Parathyroid adenoma (tissue), 2 donors: ENCODE measurements at regions not wholly inside any gene's neighbourhood (a gene's known extent, or its start where the extent isn't known, plus 50 kb on each side); places are given as distances from the start of the nearest gene placed in this dataset.

Experiments used
- H2AFZ ChIP-seq: fragments of 300-600 bp; sonication (generic); one replicate; pipeline ENCODE4 v1.7.0; 2017; ENCODE audit warnings: antibody characterized with exemption, mild to moderate bottlenecking
- H3K27ac ChIP-seq: fragments of 300-600 bp; sonication (generic); one replicate; pipeline ENCODE4 v1.7.0; 2017
- H3K27me3 ChIP-seq: fragments of 300-600 bp; sonication (generic); one replicate; pipeline ENCODE4 v1.7.0; 2017; ENCODE audit warnings: low read length; ENCODE audit not compliant: control insufficient read depth, insufficient read depth
- H3K36me3 ChIP-seq: fragments of 300-600 bp; sonication (generic); one replicate; pipeline ENCODE4 v1.7.0; 2017; ENCODE audit warnings: low read length; ENCODE audit not compliant: control insufficient read depth, insufficient read depth
- H3K4me1 ChIP-seq: fragments of 300-600 bp; sonication (generic); one replicate; pipeline ENCODE4 v1.7.0; 2017; ENCODE audit warnings: control low read depth
- H3K4me2 ChIP-seq: fragments of 300-600 bp; sonication (generic); one replicate; pipeline ENCODE4 v1.7.0; 2017; ENCODE audit warnings: low read length
- H3K4me3 ChIP-seq: fragments of 300-600 bp; sonication (generic); one replicate; pipeline ENCODE4 v1.7.0; 2017; ENCODE audit warnings: low read depth, low read length
- H3K79me2 ChIP-seq: fragments of 300-600 bp; sonication (generic); one replicate; pipeline ENCODE4 v1.7.0; 2017; ENCODE audit warnings: control low read depth
- H3K9ac ChIP-seq: fragments of 300-600 bp; sonication (generic); one replicate; pipeline ENCODE4 v1.7.0; 2017; ENCODE audit warnings: mild to moderate bottlenecking
- H3K9me3 ChIP-seq: fragments of 300-600 bp; sonication (generic); one replicate; pipeline ENCODE4 v1.7.0; 2017; ENCODE audit warnings: low read length; ENCODE audit not compliant: control insufficient read depth
- TF ChIP-seq, protein P1 (sequence below): fragments of 300-600 bp; sonication (generic); IDR thresholded peaks from one replicate; pipeline ENCODE4 v1.7.0; 2017; ENCODE audit warnings: antibody characterized with exemption, mild to moderate bottlenecking
- donor health status: primary hyperparathyroidism.

- TF ChIP-seq, protein P1, sequence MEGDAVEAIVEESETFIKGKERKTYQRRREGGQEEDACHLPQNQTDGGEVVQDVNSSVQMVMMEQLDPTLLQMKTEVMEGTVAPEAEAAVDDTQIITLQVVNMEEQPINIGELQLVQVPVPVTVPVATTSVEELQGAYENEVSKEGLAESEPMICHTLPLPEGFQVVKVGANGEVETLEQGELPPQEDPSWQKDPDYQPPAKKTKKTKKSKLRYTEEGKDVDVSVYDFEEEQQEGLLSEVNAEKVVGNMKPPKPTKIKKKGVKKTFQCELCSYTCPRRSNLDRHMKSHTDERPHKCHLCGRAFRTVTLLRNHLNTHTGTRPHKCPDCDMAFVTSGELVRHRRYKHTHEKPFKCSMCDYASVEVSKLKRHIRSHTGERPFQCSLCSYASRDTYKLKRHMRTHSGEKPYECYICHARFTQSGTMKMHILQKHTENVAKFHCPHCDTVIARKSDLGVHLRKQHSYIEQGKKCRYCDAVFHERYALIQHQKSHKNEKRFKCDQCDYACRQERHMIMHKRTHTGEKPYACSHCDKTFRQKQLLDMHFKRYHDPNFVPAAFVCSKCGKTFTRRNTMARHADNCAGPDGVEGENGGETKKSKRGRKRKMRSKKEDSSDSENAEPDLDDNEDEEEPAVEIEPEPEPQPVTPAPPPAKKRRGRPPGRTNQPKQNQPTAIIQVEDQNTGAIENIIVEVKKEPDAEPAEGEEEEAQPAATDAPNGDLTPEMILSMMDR: no peak
Observed at GRCh38 chr7:12939694-12940093, 252.3 kb downstream of the ARL4A start.

GRCh38 chr7:12941512-12941911, 254.1 kb downstream of the ARL4A start:
- Histone ChIP-seq H3K79me2 (no peaks in the 10 kb centered on the region), H3K4me2 (no peak overlapping the region), H3K9me3 (no peaks in the 10 kb centered on the region), H3K9ac (no peak overlapping the region), H3K4me3 (no peak overlapping the region), H3K4me1 (no peaks in the 10 kb centered on the region), H2AFZ (no peak overlapping the region), H3K36me3 (no peaks in the 10 kb centered on the region), H3K27me3 (no peaks in the 10 kb centered on the region), H3K27ac (no peak overlapping the region)
- TF ChIP-seq, protein P1: no peak

More at GRCh38 chr7:12939694-12940093, 252.3 kb downstream of the ARL4A start:
- Histone ChIP-seq H2AFZ (no peak overlapping the region), H3K27ac (no peak overlapping the region), H3K4me2 (no peak overlapping the region), H3K4me1 (no peaks in the 10 kb centered on the region), H3K9ac (no peak overlapping the region), H3K9me3 (no peaks in the 10 kb centered on the region), H3K79me2 (no peaks in the 10 kb centered on the region), H3K27me3 (no peaks in the 10 kb centered on the region), H3K36me3 (no peaks in the 10 kb centered on the region), H3K4me3 (no peak overlapping the region)

DNA sequence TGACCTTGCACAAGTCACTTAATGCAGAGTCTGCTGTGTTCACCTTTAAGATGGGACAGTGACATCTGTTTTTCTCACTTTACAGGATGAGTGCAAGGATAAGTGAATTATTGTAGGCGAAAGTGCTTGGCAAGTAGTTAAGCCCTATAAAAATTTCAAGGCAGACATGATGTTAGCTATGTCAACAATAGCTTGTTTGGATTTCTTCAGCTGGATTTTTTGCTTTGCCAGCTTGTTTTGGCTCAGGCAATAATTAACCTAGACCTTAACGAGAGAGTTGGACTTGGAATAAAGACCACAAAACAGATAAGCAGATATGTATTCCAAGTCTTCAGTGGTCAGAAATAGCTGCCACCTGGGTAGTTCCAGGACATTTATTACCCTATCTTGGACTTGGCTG, 255.2 kb downstream of the ARL4A start:
- H3K79me2 ChIP-seq: no peaks in the 10 kb centered on the region
- no peaks in the 10 kb centered on the region for H3K9me3 ChIP-seq
- H3K27me3 ChIP-seq: no peaks in the 10 kb centered on the region
- H3K4me2 ChIP-seq: no peak overlapping the region
- TF ChIP-seq, protein P1: no peak
- H3K4me3 ChIP-seq: no peak overlapping the region
- no peak overlapping the region for H3K27ac ChIP-seq
- no peak overlapping the region for H3K9ac ChIP-seq
- H2AFZ ChIP-seq: no peak overlapping the region
- H3K4me1 ChIP-seq: no peaks in the 10 kb centered on the region
- no peaks in the 10 kb centered on the region for H3K36me3 ChIP-seq

GRCh38 chr7:12943781-12944180, 256.3 kb downstream of the ARL4A start:
- H3K36me3 ChIP-seq: no peaks in the 10 kb centered on the region
- TF ChIP-seq, protein P1: no peak
- no peak overlapping the region for H3K4me2 ChIP-seq
- no peak overlapping the region for H3K9ac ChIP-seq
- H3K79me2 ChIP-seq: no peaks in the 10 kb centered on the region
- no peaks in the 10 kb centered on the region for H3K4me1 ChIP-seq
- no peak overlapping the region for H3K27ac ChIP-seq
- no peak overlapping the region for H2AFZ ChIP-seq
- H3K9me3 ChIP-seq: no peaks in the 10 kb centered on the region
- no peak overlapping the region for H3K4me3 ChIP-seq
- H3K27me3 ChIP-seq: no peaks in the 10 kb centered on the region

DNA sequence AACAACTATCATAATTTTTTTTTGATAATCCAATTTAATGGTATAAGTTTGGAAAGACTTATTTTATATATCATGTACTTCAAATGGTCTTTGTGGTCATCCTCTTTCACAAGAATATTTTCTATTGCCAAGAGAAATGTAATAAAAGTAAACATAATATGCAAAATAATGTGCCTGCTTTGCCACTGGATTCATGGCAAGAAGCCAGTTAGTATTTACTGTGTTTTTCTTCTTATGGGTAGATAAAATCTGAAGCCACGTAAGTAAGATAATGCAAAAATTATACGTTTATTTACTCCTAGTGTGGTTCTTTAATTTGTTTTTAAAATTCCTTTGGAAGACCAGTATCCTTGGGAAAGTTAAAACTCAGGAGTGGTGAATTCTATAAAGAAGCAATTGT, 258.5 kb downstream of the ARL4A start:
- TF ChIP-seq, protein P1: no peak
- Histone ChIP-seq H3K27me3 (no peaks in the 10 kb centered on the region), H3K4me3 (no peak overlapping the region), H3K4me2 (no peak overlapping the region), H3K27ac (no peak overlapping the region), H3K79me2 (no peaks in the 10 kb centered on the region), H3K9me3 (no peaks in the 10 kb centered on the region), H2AFZ (no peak overlapping the region), H3K4me1 (no peaks in the 10 kb centered on the region), H3K36me3 (no peaks in the 10 kb centered on the region), H3K9ac (no peak overlapping the region)
